Heart left ventricle (tissue), 13 donors: ENCODE measurements at regions not wholly inside any gene's neighbourhood (a gene's known extent, or its start where the extent isn't known, plus 50 kb on each side); places are given as distances from the start of the nearest gene placed in this dataset.

Experiments
- POLR2A ChIP-seq, 2 donors: fragments of 450-650 bp; IDR thresholded peaks; one replicate each; pipeline ENCODE4 v1.6.1; 2017; ENCODE audit warnings: antibody characterized with exemption in 2 of 2, mild to moderate bottlenecking in 2 of 2, moderate library complexity in 2 of 2
- TF ChIP-seq, protein P1 (sequence below), 12 donors: fragments of 200-600 bp; sonication (generic) in 4 of 12; IDR thresholded peaks; one replicate each; pipeline versions ENCODE4 v1.5.0 to v1.8.0; 2018 to 2022; ENCODE audit warnings: antibody characterized with exemption in 12 of 12, mild to moderate bottlenecking in 5 of 12
- donor health status: ischemic (EF 13 %, LVEDD 7.1; RV severe dilation, severe dysfunction).
- donor health status: DM: no; HTN: yes; CAD: no.
- donor health status: DM: no; HTN: no; CAD: no.
- donor health status: ischemic (EF 25% LVEDD 6.9; RV normal size, moderate dysfunction).
- donor health status: ischemic (EF 25% LVEDD 5.7; RV mildly dilated, moderate dysfunction).
- donor health status: ischemic (EF 35%, LVEDD 5.7; RV mildly dilated, moderate dysfunction).
- donor health status: nonischemic (EF 11% LVEDD 7.7; RV severe dilation, severe dysfunction).
- donor health status: DM: yes; HTN: yes; CAD: no.
- donor health status: PGD.
- donor health status: ischemic (EF 29% LVEDD 5.4; RV normal size, mild dysfunction).
- donor health status: nonischemic (EF 23%, LVEDD 6.1; RV moderate dilation, normal function).

DNA sequence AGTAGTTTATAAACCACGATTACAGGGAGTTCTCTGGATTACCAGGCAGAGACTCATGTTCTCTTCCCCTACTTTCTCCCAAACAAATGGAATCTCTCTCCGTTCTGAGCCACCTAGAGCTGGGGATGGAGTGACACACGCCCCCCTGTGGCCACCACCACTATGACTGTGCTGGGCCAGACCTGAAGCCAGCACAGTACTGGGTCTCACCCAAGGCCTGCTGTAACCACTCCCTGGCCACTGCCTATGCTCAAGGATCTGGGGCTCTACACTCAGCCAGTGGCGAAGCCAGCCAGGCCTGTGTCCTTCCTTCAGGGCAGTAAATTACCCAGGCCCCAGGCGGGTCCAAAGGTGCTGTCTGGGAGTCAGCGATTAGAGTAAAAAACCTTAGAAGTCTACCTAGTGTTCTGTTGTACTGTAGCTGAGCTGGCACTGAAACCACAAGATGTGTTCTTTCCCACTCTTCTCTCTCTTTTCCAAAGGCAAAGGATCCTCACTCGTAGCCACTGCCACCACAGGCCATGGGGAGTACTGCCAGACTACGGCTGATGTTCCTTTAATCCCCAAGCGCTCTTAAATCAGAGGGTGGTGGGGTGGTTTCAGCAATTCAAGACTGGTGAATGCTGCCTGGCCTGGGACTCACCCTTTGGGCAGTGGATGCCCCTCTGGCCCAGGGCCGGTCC, 412.2 kb upstream of the ARX start:
- TF ChIP-seq, protein P1, sequence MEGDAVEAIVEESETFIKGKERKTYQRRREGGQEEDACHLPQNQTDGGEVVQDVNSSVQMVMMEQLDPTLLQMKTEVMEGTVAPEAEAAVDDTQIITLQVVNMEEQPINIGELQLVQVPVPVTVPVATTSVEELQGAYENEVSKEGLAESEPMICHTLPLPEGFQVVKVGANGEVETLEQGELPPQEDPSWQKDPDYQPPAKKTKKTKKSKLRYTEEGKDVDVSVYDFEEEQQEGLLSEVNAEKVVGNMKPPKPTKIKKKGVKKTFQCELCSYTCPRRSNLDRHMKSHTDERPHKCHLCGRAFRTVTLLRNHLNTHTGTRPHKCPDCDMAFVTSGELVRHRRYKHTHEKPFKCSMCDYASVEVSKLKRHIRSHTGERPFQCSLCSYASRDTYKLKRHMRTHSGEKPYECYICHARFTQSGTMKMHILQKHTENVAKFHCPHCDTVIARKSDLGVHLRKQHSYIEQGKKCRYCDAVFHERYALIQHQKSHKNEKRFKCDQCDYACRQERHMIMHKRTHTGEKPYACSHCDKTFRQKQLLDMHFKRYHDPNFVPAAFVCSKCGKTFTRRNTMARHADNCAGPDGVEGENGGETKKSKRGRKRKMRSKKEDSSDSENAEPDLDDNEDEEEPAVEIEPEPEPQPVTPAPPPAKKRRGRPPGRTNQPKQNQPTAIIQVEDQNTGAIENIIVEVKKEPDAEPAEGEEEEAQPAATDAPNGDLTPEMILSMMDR (IDR thresholded peaks at IDR 0.05) = no peak
- TF ChIP-seq POLR2A (IDR thresholded peaks at IDR 0.05) = no peak
